ENCODE measurements at regions not wholly inside any gene's neighbourhood (a gene's known extent, or its start where the extent isn't known, plus 50 kb on each side); places are given as distances from the start of the nearest gene placed in this dataset.

GRCh38 chr13:71148396-71148795 is 718.6 kb downstream of the DACH1 start:
- H3K4me3 ChIP-seq (ENCODE audit: low read length) = no peak overlapping the region
- no peaks in the 10 kb centered on the region for H3K9me3 ChIP-seq (ENCODE audit: low read length)
- no peak overlapping the region for H2AFZ ChIP-seq (ENCODE audit: low read depth, low read length)
- no peaks in the 10 kb centered on the region for H4K20me1 ChIP-seq (ENCODE audit: insufficient read depth)
- H3K4me2 ChIP-seq (ENCODE audit: low read length) = no peak overlapping the region
- H3K27ac ChIP-seq (ENCODE audit: low read length) = no peak overlapping the region
- no peaks in the 10 kb centered on the region for H3K9me2 ChIP-seq (ENCODE audit: insufficient read depth, low read length)
- H3F3A ChIP-seq (ENCODE audit: insufficient read depth, low read length, poor library complexity, severe bottlenecking) = no peaks in the 10 kb centered on the region
- H3K27me3 ChIP-seq (ENCODE audit: insufficient read depth, low read depth, low read length) = no peaks in the 10 kb centered on the region
- no peaks in the 10 kb centered on the region for H3K36me3 ChIP-seq (ENCODE audit: insufficient read depth, low read length)
- no peaks in the 10 kb centered on the region for H3K79me2 ChIP-seq (replicated peaks; ENCODE audit: insufficient read depth, low read length)
- no peak overlapping the region for H3K9ac ChIP-seq (ENCODE audit: low read length)
- TF ChIP-seq TAF1 (IDR thresholded peaks at IDR 0.05; ENCODE audit: low read depth) = no peak
- TF ChIP-seq EP300 (conservative IDR thresholded peaks at IDR 0.05; ENCODE audit: poor library complexity, severe bottlenecking) = no peak
- TF ChIP-seq CTCF (IDR thresholded peaks at IDR 0.05; ENCODE audit: poor library complexity, severe bottlenecking) = no peak
- no peak for TF ChIP-seq MXI1 (conservative IDR thresholded peaks at IDR 0.05; ENCODE audit: poor library complexity, severe bottlenecking)
- no peak for TF ChIP-seq RAD21 (conservative IDR thresholded peaks at IDR 0.05)
- no peak for TF ChIP-seq SMC3 (conservative IDR thresholded peaks at IDR 0.05; ENCODE audit: poor library complexity)
- no peak for TF ChIP-seq POLR2AphosphoS5 (IDR thresholded peaks at IDR 0.05)

- H4K20me1 ChIP-seq (ENCODE audit: insufficient read depth) = no peaks in the 10 kb centered on the region
- H3K4me2 ChIP-seq (ENCODE audit: low read length) = no peak overlapping the region
- no peaks in the 10 kb centered on the region for H3F3A ChIP-seq (ENCODE audit: insufficient read depth, low read length, poor library complexity, severe bottlenecking)
- no peaks in the 10 kb centered on the region for H3K27me3 ChIP-seq (ENCODE audit: insufficient read depth, low read depth, low read length)
- TF ChIP-seq REST (IDR thresholded peaks at IDR 0.05; ENCODE audit: borderline replicate concordance) (no peak), CTCF (IDR thresholded peaks at IDR 0.05; ENCODE audit: poor library complexity, severe bottlenecking) (no peak), SMC3 (conservative IDR thresholded peaks at IDR 0.05; ENCODE audit: poor library complexity) (no peak), POLR2AphosphoS5 (IDR thresholded peaks at IDR 0.05) (no peak), MXI1 (conservative IDR thresholded peaks at IDR 0.05; ENCODE audit: poor library complexity, severe bottlenecking) (no peak), EZH2 (IDR thresholded peaks at IDR 0.05; ENCODE audit: borderline replicate concordance, insufficient read depth, low read length, poor library complexity, severe bottlenecking) (no peak), TAF1 (IDR thresholded peaks at IDR 0.05; ENCODE audit: low read depth) (no peak), RAD21 (conservative IDR thresholded peaks at IDR 0.05) (no peak), EP300 (conservative IDR thresholded peaks at IDR 0.05; ENCODE audit: poor library complexity, severe bottlenecking) (no peak)
- no peak overlapping the region for H3K9ac ChIP-seq (ENCODE audit: low read length)
- H2AFZ ChIP-seq (ENCODE audit: low read depth, low read length) = no peak overlapping the region
- H3K36me3 ChIP-seq (ENCODE audit: insufficient read depth, low read length) = no peaks in the 10 kb centered on the region
- H3K27ac ChIP-seq (ENCODE audit: low read length) = no peak overlapping the region
- no peaks in the 10 kb centered on the region for H3K9me2 ChIP-seq (ENCODE audit: insufficient read depth, low read length)
- H3K4me3 ChIP-seq (ENCODE audit: low read length) = no peak overlapping the region
- no peaks in the 10 kb centered on the region for H3K9me3 ChIP-seq (ENCODE audit: low read length)
- H3K79me2 ChIP-seq (replicated peaks; ENCODE audit: insufficient read depth, low read length) = no peaks in the 10 kb centered on the region
Measured at GRCh38 chr13:71144883-71145282, 722.1 kb downstream of the DACH1 start.

All from neural cell (in vitro differentiated cells).